HepG2 (cell line): ENCODE measurements at regions not wholly inside any gene's neighbourhood (a gene's known extent, or its start where the extent isn't known, plus 50 kb on each side); places are given as distances from the start of the nearest gene placed in this dataset.

Experiments
- CTCF ChIP-seq: sonication (generic); formaldehyde crosslinking; IDR thresholded peaks from 2 replicates; pipeline ENCODE4 v1.5.0; 2020; ENCODE audit warnings: mild to moderate bottlenecking, missing genetic modification reagents, moderate library complexity
- ELK4 ChIP-seq: sonication (generic); formaldehyde crosslinking; IDR thresholded peaks from 2 replicates; pipeline ENCODE4 v1.9.0; 2021; ENCODE audit warnings: missing genetic modification reagents, borderline replicate concordance
- ERF ChIP-seq: IDR thresholded peaks from 2 replicates; pipeline ENCODE4 v1.6.1; 2018; ENCODE audit warnings: missing biosample characterization, missing genetic modification reagents
- KDM1A ChIP-seq: IDR thresholded peaks from 2 replicates; pipeline ENCODE4 v1.6.1; 2016; ENCODE audit warnings: missing compliant biosample characterization
- NFATC3 ChIP-seq: sonication (generic); formaldehyde crosslinking; IDR thresholded peaks from 2 replicates; pipeline ENCODE4 v1.5.1; 2020; ENCODE audit warnings: mild to moderate bottlenecking, missing genetic modification reagents
- SIN3A ChIP-seq: IDR thresholded peaks from 2 replicates; pipeline ENCODE4 v1.6.1; 2011; ENCODE audit warnings: low read depth, mild to moderate bottlenecking, control low read depth, low read length, borderline replicate concordance
- SMAD9 ChIP-seq: sonication (generic); formaldehyde crosslinking; IDR thresholded peaks from 2 replicates; pipeline ENCODE4 v1.5.1; 2020; ENCODE audit warnings: mild to moderate bottlenecking, missing genetic modification reagents
- ZBTB7A ChIP-seq: sonication (generic); formaldehyde crosslinking; IDR thresholded peaks from 2 replicates; pipeline ENCODE4 v1.8.0; 2022; ENCODE audit warnings: mild to moderate bottlenecking, missing genetic modification reagents
- ZKSCAN8 ChIP-seq: IDR thresholded peaks from 2 replicates; pipeline ENCODE4 v1.6.1; 2016; ENCODE audit warnings: borderline replicate concordance, missing genetic modification reagents, missing compliant biosample characterization
- ZNF280B ChIP-seq: sonication (generic); formaldehyde crosslinking; IDR thresholded peaks from 2 replicates; pipeline ENCODE4 v1.5.0; 2020; ENCODE audit warnings: missing genetic modification reagents, mild to moderate bottlenecking, borderline replicate concordance
- ZNF547 ChIP-seq: sonication (generic); formaldehyde crosslinking; IDR thresholded peaks from 2 replicates; pipeline ENCODE4 v1.5.1; 2020; ENCODE audit warnings: mild to moderate bottlenecking, missing genetic modification reagents
- ZNF639 ChIP-seq: conservative IDR thresholded peaks from 2 replicates; pipeline ENCODE4 v1.6.1; 2018; ENCODE audit warnings: missing genetic modification reagents
- ZNF891 ChIP-seq: sonication (generic); formaldehyde crosslinking; IDR thresholded peaks from 2 replicates; pipeline ENCODE4 v1.5.0; 2020; ENCODE audit warnings: mild to moderate bottlenecking, missing genetic modification reagents

GRCh38 chr12:111149299-111149698 lies 219.6 kb downstream of the PHETA1 start:
- TF ChIP-seq ZNF891 (CRISPR knock-in tag) (no peak), ZBTB7A (CRISPR knock-in tag) (no peak), ZKSCAN8 (CRISPR knock-in tag) (no peak), NFATC3 (CRISPR knock-in tag) (no peak), SIN3A (no peak), CTCF (no peak), ERF (no peak), ZNF547 (no peak), ZNF639 (CRISPR knock-in tag) (no peak), SMAD9 (CRISPR knock-in tag) (no peak), ZNF280B (no peak), ELK4 (no peak), KDM1A (CRISPR knock-in tag) (no peak)
